Mesothelial cell of epicardium (in vitro differentiated cells): ENCODE measurements at regions not wholly inside any gene's neighbourhood (a gene's known extent, or its start where the extent isn't known, plus 50 kb on each side); places are given as distances from the start of the nearest gene placed in this dataset.

Source experiments
- DNase-seq, 2 experiments: peaks; one replicate each; pipeline ENCODE4 v3.0.0; 2021; ENCODE audit warnings: low spot score in 2 of 2; ENCODE audit not compliant: unreplicated experiment in 2 of 2
- H3K27ac Mint-ChIP-seq: 2 replicates; pipeline ENCODE4 v1.8.0; 2021; ENCODE audit warnings: mixed read lengths
- H3K27me3 Mint-ChIP-seq: 2 replicates; pipeline ENCODE4 v1.8.0; 2021; ENCODE audit warnings: low read depth, mixed read lengths
- H3K36me3 Mint-ChIP-seq: 2 replicates; pipeline ENCODE4 v1.8.0; 2021; ENCODE audit warnings: mixed read lengths
- H3K4me1 Mint-ChIP-seq: 2 replicates; pipeline ENCODE4 v1.8.0; 2021; ENCODE audit warnings: mixed read lengths
- H3K4me3 Mint-ChIP-seq: 2 replicates; pipeline ENCODE4 v1.8.0; 2021; ENCODE audit warnings: mild to moderate bottlenecking, moderate library complexity, mixed read lengths
- H3K9me3 Mint-ChIP-seq: 2 replicates; pipeline ENCODE4 v1.8.0; 2021; ENCODE audit warnings: mixed read lengths
- CTCF ChIP-seq: fragments of 200-600 bp; sonication (generic); IDR thresholded peaks from one replicate; pipeline ENCODE4 v1.5.0; 2021; ENCODE audit warnings: antibody characterized with exemption; ENCODE audit not compliant: unreplicated experiment

- Mint-ChIP-seq H3K4me3 (no peak overlapping the region), H3K36me3 (no peaks in the 10 kb centered on the region), H3K4me1 (peaks cover 9% of the 10 kb centered on the region), H3K27ac (no peak overlapping the region), H3K9me3 (no peaks in the 10 kb centered on the region), H3K27me3 (no peaks in the 10 kb centered on the region)
- TF ChIP-seq CTCF: no peak
- DNase-seq: no peak
Observed at GRCh38 chr4:58502839-58503238, 1392.7 kb upstream of the IGFBP7 start.

- DNase-seq: no peak
- no peaks in the 10 kb centered on the region for H3K27me3 Mint-ChIP-seq
- H3K27ac Mint-ChIP-seq: peak overlapping the region; percentile 75
- no peak overlapping the region for H3K4me3 Mint-ChIP-seq
- H3K9me3 Mint-ChIP-seq: peaks cover 3% of the 10 kb centered on the region
- TF ChIP-seq CTCF: no peak
- peaks cover 9% of the 10 kb centered on the region for H3K4me1 Mint-ChIP-seq
- H3K36me3 Mint-ChIP-seq: no peaks in the 10 kb centered on the region
Observed at GRCh38 chr4:58499182-58499581, 1389.0 kb upstream of the IGFBP7 start.

- no peaks in the 10 kb centered on the region for H3K27me3 Mint-ChIP-seq
- no peaks in the 10 kb centered on the region for H3K4me1 Mint-ChIP-seq
- H3K36me3 Mint-ChIP-seq: peaks cover 2% of the 10 kb centered on the region
- no peak for TF ChIP-seq CTCF
- no peak overlapping the region for H3K4me3 Mint-ChIP-seq
- peaks cover 31% of the 10 kb centered on the region for H3K9me3 Mint-ChIP-seq
- H3K27ac Mint-ChIP-seq: no peak overlapping the region
- DNase-seq: no peak
Observed at GRCh38 chr4:58491620-58492019, 1381.4 kb upstream of the IGFBP7 start.

- Mint-ChIP-seq H3K9me3 (peaks cover 6% of the 10 kb centered on the region), H3K4me3 (no peak overlapping the region)
Observed at GRCh38 chr4:58477950-58478349, 1367.8 kb upstream of the IGFBP7 start.

GRCh38 chr4:58477513-58477912, 1367.3 kb upstream of the IGFBP7 start:
- DNase-seq: no peak
- no peak overlapping the region for H3K27ac Mint-ChIP-seq
- H3K27me3 Mint-ChIP-seq: no peaks in the 10 kb centered on the region
- TF ChIP-seq CTCF: no peak
- H3K4me3 Mint-ChIP-seq: no peak overlapping the region
- no peaks in the 10 kb centered on the region for H3K36me3 Mint-ChIP-seq
- H3K4me1 Mint-ChIP-seq: peaks cover 10% of the 10 kb centered on the region
- H3K9me3 Mint-ChIP-seq: peaks cover 6% of the 10 kb centered on the region

More at GRCh38 chr4:58477950-58478349, 1367.8 kb upstream of the IGFBP7 start:
- H3K27ac Mint-ChIP-seq: no peak overlapping the region
- TF ChIP-seq CTCF: no peak
- peaks cover 10% of the 10 kb centered on the region for H3K4me1 Mint-ChIP-seq
- DNase-seq: no peak
- no peaks in the 10 kb centered on the region for H3K27me3 Mint-ChIP-seq
- no peaks in the 10 kb centered on the region for H3K36me3 Mint-ChIP-seq

GRCh38 chr4:58475097-58475496, 1364.9 kb upstream of the IGFBP7 start:
- no peaks in the 10 kb centered on the region for H3K4me1 Mint-ChIP-seq
- no peak for TF ChIP-seq CTCF
- no peaks in the 10 kb centered on the region for H3K27me3 Mint-ChIP-seq
- no peaks in the 10 kb centered on the region for H3K36me3 Mint-ChIP-seq
- no peak overlapping the region for H3K4me3 Mint-ChIP-seq
- DNase-seq: no peak
- H3K27ac Mint-ChIP-seq: no peak overlapping the region
- H3K9me3 Mint-ChIP-seq: peaks cover 6% of the 10 kb centered on the region
